HEK293 (cell line): ENCODE measurements at regions not wholly inside any gene's neighbourhood (a gene's known extent, or its start where the extent isn't known, plus 50 kb on each side); places are given as distances from the start of the nearest gene placed in this dataset.

Experiments used
- CTCF ChIA-PET: fragments of 350-600 bp; formaldehyde crosslinking; extraction: SDS; loops from one replicate; lab custom pipeline; 2021; ENCODE audit warnings: antibody characterized with exemption; lab: Yijun Ruan, JAX
- POLR2A ChIA-PET: fragments of 300-600 bp; formaldehyde crosslinking; extraction: SDS; loops from one replicate; lab custom pipeline; 2020; ENCODE audit warnings: antibody characterized with exemption, inconsistent platforms; lab: Yijun Ruan, JAX
- H3K27ac ChIP-seq: fragments of 200-500 bp; sonication (Bioruptor generic); 2 replicates; pipeline ENCODE4 v1.5.1; 2014; ENCODE audit warnings: low read depth, low read length, control low read depth, inconsistent platforms; ENCODE audit errors: extremely low read depth
- H3K36me3 ChIP-seq, 2 experiments: fragments of 200-500 bp in 1 of 2; sonication (Bioruptor generic) in 1 of 2; 1 replicate in 1 of 2; 2 replicates in 1 of 2; pipeline ENCODE4 v1.5.1; 2014 to 2017; ENCODE audit warnings: inconsistent platforms in 2 of 2, low read length in 2 of 2; ENCODE audit not compliant: control insufficient read depth in 2 of 2, insufficient read depth in 1 of 2
- H3K4me1 ChIP-seq: fragments of 200-500 bp; sonication (Bioruptor generic); 2 replicates; pipeline ENCODE4 v1.5.1; 2014; ENCODE audit warnings: mild to moderate bottlenecking, low read length, inconsistent platforms; ENCODE audit not compliant: control insufficient read depth, insufficient read depth
- H3K4me3 ChIP-seq: 2 replicates; pipeline ENCODE4 v1.5.1; 2011; ENCODE audit warnings: low read depth, mild to moderate bottlenecking, control low read depth, low read length, moderate library complexity
- H3K9me3 ChIP-seq: fragments of 200-500 bp; sonication (Bioruptor generic); 2 replicates; pipeline ENCODE4 v1.5.1; 2014; ENCODE audit warnings: low read depth, low read length, inconsistent platforms; ENCODE audit not compliant: control insufficient read depth, insufficient read depth
- BCL11B ChIP-seq: fragments of 450-650 bp; formaldehyde crosslinking; IDR thresholded peaks from 2 replicates; pipeline ENCODE4 v1.5.1; 2016; ENCODE audit warnings: low read depth, missing biosample characterization, missing genetic modification characterization
- FEZF1 ChIP-seq: fragments of 450-650 bp; formaldehyde crosslinking; IDR thresholded peaks from 2 replicates; pipeline ENCODE4 v1.5.1; 2016; ENCODE audit warnings: missing biosample characterization, missing genetic modification characterization
- GFI1B ChIP-seq: fragments of 450-650 bp; formaldehyde crosslinking; IDR thresholded peaks from 2 replicates; pipeline ENCODE4 v1.5.1; 2016; ENCODE audit warnings: missing biosample characterization, missing genetic modification characterization
- KLF10 ChIP-seq: fragments of 450-650 bp; IDR thresholded peaks from 2 replicates; pipeline ENCODE4 v1.5.1; 2018; ENCODE audit warnings: missing biosample characterization, mild to moderate bottlenecking, missing genetic modification characterization
- OSR2 ChIP-seq: fragments of 450-650 bp; formaldehyde crosslinking; IDR thresholded peaks from 2 replicates; pipeline ENCODE4 v1.5.1; 2016; ENCODE audit warnings: missing biosample characterization, missing genetic modification characterization
- PRDM4 ChIP-seq: fragments of 450-650 bp; formaldehyde crosslinking; IDR thresholded peaks from 2 replicates; pipeline ENCODE4 v1.5.1; 2017; ENCODE audit warnings: missing biosample characterization, missing genetic modification characterization
- SETDB1 ChIP-seq: IDR thresholded peaks from one replicate; pipeline ENCODE4 v1.6.1; 2017; ENCODE audit warnings: mild to moderate bottlenecking, low read length, moderate library complexity, mixed read lengths; ENCODE audit not compliant: insufficient read length
- ZNF174 ChIP-seq: fragments of 450-650 bp; formaldehyde crosslinking; IDR thresholded peaks from 2 replicates; pipeline ENCODE4 v1.5.0; 2017; ENCODE audit warnings: missing biosample characterization, mild to moderate bottlenecking, missing genetic modification characterization
- ZNF214 ChIP-seq: fragments of 450-650 bp; formaldehyde crosslinking; IDR thresholded peaks from 2 replicates; pipeline ENCODE4 v1.5.1; 2017; ENCODE audit warnings: missing biosample characterization, mild to moderate bottlenecking, missing genetic modification characterization, borderline replicate concordance
- ZNF416 ChIP-seq: fragments of 450-650 bp; formaldehyde crosslinking; IDR thresholded peaks from 2 replicates; pipeline ENCODE4 v1.5.1; 2016; ENCODE audit warnings: missing biosample characterization, missing genetic modification characterization
- ZNF488 ChIP-seq: fragments of 450-650 bp; formaldehyde crosslinking; IDR thresholded peaks from 2 replicates; pipeline ENCODE4 v1.5.1; 2016; ENCODE audit warnings: missing biosample characterization, missing genetic modification characterization
- ZNF518A ChIP-seq: fragments of 450-650 bp; formaldehyde crosslinking; conservative IDR thresholded peaks from 2 replicates; pipeline ENCODE4 v1.5.1; 2016; ENCODE audit warnings: low read depth, missing biosample characterization, missing genetic modification characterization
- ZNF529 ChIP-seq: fragments of 450-650 bp; formaldehyde crosslinking; IDR thresholded peaks from 2 replicates; pipeline ENCODE4 v1.5.1; 2017; ENCODE audit warnings: missing genetic modification characterization, missing biosample characterization; ENCODE audit not compliant: insufficient replicate concordance
- ZNF777 ChIP-seq: fragments of 450-650 bp; formaldehyde crosslinking; IDR thresholded peaks from 2 replicates; pipeline ENCODE4 v1.5.1; 2017; ENCODE audit warnings: missing biosample characterization, missing genetic modification characterization, borderline replicate concordance
- ZNF791 ChIP-seq: fragments of 450-650 bp; formaldehyde crosslinking; IDR thresholded peaks from 2 replicates; pipeline ENCODE4 v1.5.1; 2016; ENCODE audit warnings: missing biosample characterization, missing genetic modification characterization
- ZNF830 ChIP-seq: fragments of 450-650 bp; IDR thresholded peaks from 2 replicates; pipeline ENCODE4 v1.5.0; 2018; ENCODE audit warnings: missing biosample characterization, missing genetic modification characterization, low read depth, mild to moderate bottlenecking, moderate library complexity

GRCh38 chr5:16311666-16312065, 132.1 kb upstream of the MARCHF11 start:
- H3K4me3 ChIP-seq: no peak overlapping the region
- no peak for TF ChIP-seq ZNF777 (tag by site-specific recombination)
- no peak for TF ChIP-seq ZNF830 (tag by site-specific recombination)
- CTCF ChIA-PET: interaction anchor here (0.8 kb wide), 1 partner anchor 912 kb away, joined by 3 read pairs; no protein-coding TSS in a partner anchor

GRCh38 chr5:16306812-16307211, 127.2 kb upstream of the MARCHF11 start:
- no peak overlapping the region for H3K27ac ChIP-seq
- POLR2A ChIA-PET: no interaction called here
- TF ChIP-seq ZNF791 (tag by site-specific recombination): no peak
- TF ChIP-seq, all 188 proteins: peak for 0
- H3K4me3 ChIP-seq: no peak overlapping the region
- H3K4me1 ChIP-seq: no peaks in the 10 kb centered on the region
- H3K36me3 ChIP-seq: no peaks in the 10 kb centered on the region
- CTCF ChIA-PET: interaction anchor here (0.6 kb wide), 1 partner anchor 827 kb away, joined by 4 read pairs; no protein-coding TSS in a partner anchor
- no peaks in the 10 kb centered on the region for H3K9me3 ChIP-seq

More at GRCh38 chr5:16311666-16312065, 132.1 kb upstream of the MARCHF11 start:
- POLR2A ChIA-PET: no interaction called here
- Histone ChIP-seq H3K27ac (no peak overlapping the region), H3K36me3 (no peaks in the 10 kb centered on the region), H3K4me1 (no peaks in the 10 kb centered on the region), H3K9me3 (no peaks in the 10 kb centered on the region)

GRCh38 chr5:16304846-16305245, 125.3 kb upstream of the MARCHF11 start:
- TF ChIP-seq ZNF518A (tag by site-specific recombination): no peak
- TF ChIP-seq, all 188 proteins: peak for 0
- H3K4me3 ChIP-seq: no peak overlapping the region
- no peaks in the 10 kb centered on the region for H3K36me3 ChIP-seq
- H3K9me3 ChIP-seq: no peaks in the 10 kb centered on the region
- POLR2A ChIA-PET: no interaction called here
- CTCF ChIA-PET: interaction anchor here (1.1 kb wide), 1 partner anchor 178 kb away, joined by 3 read pairs; no protein-coding TSS in a partner anchor
- H3K4me1 ChIP-seq: no peaks in the 10 kb centered on the region
- no peak overlapping the region for H3K27ac ChIP-seq

GRCh38 chr5:16296946-16297345, 117.4 kb upstream of the MARCHF11 start:
- ChIA-PET POLR2A (no interaction called here), CTCF (interaction anchor here (1.2 kb wide), 1 partner anchor 16 kb away, joined by 3 read pairs; no protein-coding TSS in a partner anchor)
- Histone ChIP-seq H3K4me1 (no peaks in the 10 kb centered on the region), H3K27ac (no peak overlapping the region), H3K4me3 (no peak overlapping the region), H3K36me3 (no peaks in the 10 kb centered on the region), H3K9me3 (peaks cover 3% of the 10 kb centered on the region)
- TF ChIP-seq ZNF214 (no peak), ZNF488 (tag by site-specific recombination) (no peak), ZNF174 (tag by site-specific recombination) (no peak), BCL11B (tag by site-specific recombination) (no peak), FEZF1 (no peak), ZNF529 (tag by site-specific recombination) (peak; percentile 90), OSR2 (no peak), ZNF416 (no peak), KLF10 (no peak), PRDM4 (tag by site-specific recombination) (no peak), SETDB1 (peak; percentile 85), GFI1B (tag by site-specific recombination) (no peak)
